HFFc6 (cell line): ENCODE measurements at regions not wholly inside any gene's neighbourhood (a gene's known extent, or its start where the extent isn't known, plus 50 kb on each side); places are given as distances from the start of the nearest gene placed in this dataset.

Experiments
- DNase-seq: peaks from one replicate; pipeline ENCODE4 v3.0.0-alpha.2; 2018
- H3K27ac Mint-ChIP-seq: 2 replicates; pipeline ENCODE4 v1.8.0; 2020; ENCODE audit warnings: mild to moderate bottlenecking, mixed read lengths
- H3K27me3 Mint-ChIP-seq: 2 replicates; pipeline ENCODE4 v1.8.0; 2021; ENCODE audit warnings: mild to moderate bottlenecking, moderate library complexity, mixed read lengths; ENCODE audit not compliant: insufficient read depth
- H3K36me3 Mint-ChIP-seq: 2 replicates; pipeline ENCODE4 v1.8.0; 2021; ENCODE audit warnings: low read depth, mixed read lengths
- H3K4me1 Mint-ChIP-seq: 2 replicates; pipeline ENCODE4 v1.8.0; 2020; ENCODE audit warnings: low read depth, mixed read lengths
- H3K4me3 Mint-ChIP-seq: 2 replicates; pipeline ENCODE4 v1.8.0; 2020; ENCODE audit warnings: mild to moderate bottlenecking, moderate library complexity, mixed read lengths
- H3K9me3 Mint-ChIP-seq: 2 replicates; pipeline ENCODE4 v1.8.0; 2020; ENCODE audit warnings: mild to moderate bottlenecking, mixed read lengths
- TF ChIP-seq, protein P1 (sequence below): fragments of 200-600 bp; sonication (generic); IDR thresholded peaks from 2 replicates; pipeline ENCODE4 v1.5.0; 2021; ENCODE audit warnings: antibody characterized with exemption, mild to moderate bottlenecking

GRCh38 chrX:124209792-124210576 is 122.5 kb upstream of the TEX13D start:
- TF ChIP-seq, protein P1, sequence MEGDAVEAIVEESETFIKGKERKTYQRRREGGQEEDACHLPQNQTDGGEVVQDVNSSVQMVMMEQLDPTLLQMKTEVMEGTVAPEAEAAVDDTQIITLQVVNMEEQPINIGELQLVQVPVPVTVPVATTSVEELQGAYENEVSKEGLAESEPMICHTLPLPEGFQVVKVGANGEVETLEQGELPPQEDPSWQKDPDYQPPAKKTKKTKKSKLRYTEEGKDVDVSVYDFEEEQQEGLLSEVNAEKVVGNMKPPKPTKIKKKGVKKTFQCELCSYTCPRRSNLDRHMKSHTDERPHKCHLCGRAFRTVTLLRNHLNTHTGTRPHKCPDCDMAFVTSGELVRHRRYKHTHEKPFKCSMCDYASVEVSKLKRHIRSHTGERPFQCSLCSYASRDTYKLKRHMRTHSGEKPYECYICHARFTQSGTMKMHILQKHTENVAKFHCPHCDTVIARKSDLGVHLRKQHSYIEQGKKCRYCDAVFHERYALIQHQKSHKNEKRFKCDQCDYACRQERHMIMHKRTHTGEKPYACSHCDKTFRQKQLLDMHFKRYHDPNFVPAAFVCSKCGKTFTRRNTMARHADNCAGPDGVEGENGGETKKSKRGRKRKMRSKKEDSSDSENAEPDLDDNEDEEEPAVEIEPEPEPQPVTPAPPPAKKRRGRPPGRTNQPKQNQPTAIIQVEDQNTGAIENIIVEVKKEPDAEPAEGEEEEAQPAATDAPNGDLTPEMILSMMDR = no peak
- H3K36me3 Mint-ChIP-seq = no peaks in the 10 kb centered on the region

GRCh38 chrX:124211312-124211942 is 121.0 kb upstream of the TEX13D start:
- H3K36me3 Mint-ChIP-seq = no peaks in the 10 kb centered on the region
- H3K27ac Mint-ChIP-seq = no peak overlapping the region
- H3K27me3 Mint-ChIP-seq = peaks cover 3% of the 10 kb centered on the region; the same call in 1 of the 2 replicates
- no peak overlapping the region for H3K4me3 Mint-ChIP-seq
- no peaks in the 10 kb centered on the region for H3K4me1 Mint-ChIP-seq
- TF ChIP-seq, protein P1 = peak; percentile 71
- peak; percentile 15 for DNase-seq
- no peaks in the 10 kb centered on the region for H3K9me3 Mint-ChIP-seq

More at GRCh38 chrX:124209792-124210576, 122.5 kb upstream of the TEX13D start:
- H3K27me3 Mint-ChIP-seq = peaks cover 7% of the 10 kb centered on the region; the same call in 1 of the 2 replicates
- H3K4me1 Mint-ChIP-seq = no peaks in the 10 kb centered on the region
- DNase-seq = no peak
- no peaks in the 10 kb centered on the region for H3K9me3 Mint-ChIP-seq
- no peak overlapping the region for H3K4me3 Mint-ChIP-seq
- no peak overlapping the region for H3K27ac Mint-ChIP-seq

DNA sequence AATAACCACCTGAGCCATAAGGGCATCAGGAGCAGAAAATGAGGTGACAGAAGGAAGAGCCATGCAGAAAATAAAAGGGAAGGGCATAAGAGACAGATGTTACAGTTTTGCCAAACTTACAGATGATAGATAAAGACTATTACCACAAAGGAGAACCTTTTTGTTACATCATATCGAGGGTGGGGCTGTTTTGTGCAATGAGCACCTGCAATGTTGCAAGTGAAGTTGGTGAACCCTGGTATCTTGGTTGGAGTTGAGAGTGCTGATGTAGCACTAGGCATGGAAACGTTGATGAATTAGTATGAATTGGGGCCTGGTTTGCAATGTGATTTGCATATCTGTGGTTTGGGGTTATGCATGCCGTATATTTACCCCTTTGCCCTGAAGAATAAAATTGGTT is 119.8 kb upstream of the TEX13D start:
- Mint-ChIP-seq H3K27ac (no peak overlapping the region), H3K4me1 (peaks cover 7% of the 10 kb centered on the region), H3K36me3 (no peaks in the 10 kb centered on the region), H3K9me3 (no peaks in the 10 kb centered on the region), H3K4me3 (no peak overlapping the region), H3K27me3 (peaks cover 3% of the 10 kb centered on the region; the same call in 1 of the 2 replicates)
- TF ChIP-seq, protein P1 = no peak
- no peak for DNase-seq

DNA sequence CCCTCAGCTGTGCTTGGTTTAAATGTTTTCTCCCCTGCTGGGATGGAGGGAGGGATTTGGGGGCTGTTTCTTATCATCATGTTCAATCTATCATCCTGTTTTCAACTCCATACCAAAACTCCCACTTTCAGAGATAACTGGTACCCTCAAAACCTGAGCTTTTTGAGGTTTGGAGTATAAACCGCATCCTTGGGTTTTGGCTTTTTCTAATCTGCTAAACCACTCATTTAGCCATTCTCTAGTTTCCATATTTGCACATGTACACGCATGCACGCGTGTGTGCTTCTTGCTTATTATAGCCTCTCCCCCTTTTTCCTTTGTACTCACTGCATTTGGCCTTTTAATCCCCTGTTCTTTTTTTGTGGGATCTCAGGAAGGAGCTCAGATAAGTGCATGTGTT is 116.7 kb upstream of the TEX13D start:
- no peak overlapping the region for H3K4me3 Mint-ChIP-seq
- TF ChIP-seq, protein P1 = no peak
- H3K27me3 Mint-ChIP-seq = no peaks in the 10 kb centered on the region; the same call in none of the 2 replicates
- H3K9me3 Mint-ChIP-seq = no peaks in the 10 kb centered on the region
- H3K4me1 Mint-ChIP-seq = peaks cover 28% of the 10 kb centered on the region
- H3K36me3 Mint-ChIP-seq = no peaks in the 10 kb centered on the region
- DNase-seq = no peak
- H3K27ac Mint-ChIP-seq = no peak overlapping the region

DNA sequence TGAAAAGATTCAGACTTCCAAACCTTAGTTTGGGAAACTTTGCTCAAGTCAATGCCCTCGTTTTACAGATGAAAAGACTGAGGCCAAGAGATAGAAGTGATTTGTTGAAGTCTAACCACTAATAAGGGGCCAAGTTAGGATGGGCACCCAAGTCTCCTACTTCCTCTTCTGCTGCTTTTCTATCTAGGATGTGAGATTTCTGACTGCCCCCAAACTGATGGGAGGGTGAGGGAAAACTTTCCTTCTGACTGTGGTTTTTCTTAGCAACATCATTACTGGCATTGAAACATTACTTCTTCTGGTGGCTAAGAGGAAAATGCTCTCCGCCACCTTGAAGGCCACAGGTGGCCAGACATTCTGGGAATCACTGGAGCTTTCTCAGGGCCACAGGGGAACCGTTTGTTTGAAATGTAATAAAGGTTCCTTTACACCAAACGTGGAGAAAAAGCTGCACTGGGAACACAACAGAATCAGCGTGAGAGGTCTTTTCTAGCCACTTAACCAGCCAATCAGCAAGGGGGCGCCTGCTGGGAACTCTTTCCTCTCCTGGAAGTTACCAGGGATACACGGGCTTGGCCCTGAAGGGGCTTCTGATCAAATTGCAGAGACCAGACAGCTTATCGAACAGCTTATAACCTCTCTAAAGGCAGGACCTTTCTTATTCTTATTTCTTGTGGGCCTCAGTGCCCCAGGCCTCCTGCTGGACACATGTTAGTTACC is 115.9 kb upstream of the TEX13D start:
- Mint-ChIP-seq H3K36me3 (no peaks in the 10 kb centered on the region), H3K4me3 (no peak overlapping the region), H3K9me3 (no peaks in the 10 kb centered on the region), H3K27ac (no peak overlapping the region), H3K27me3 (no peaks in the 10 kb centered on the region; the same call in none of the 2 replicates), H3K4me1 (peaks cover 28% of the 10 kb centered on the region)
- no peak for DNase-seq
- TF ChIP-seq, protein P1 = no peak
